Activated CD8-positive, alpha-beta T cell treated with anti-CD3 and anti-CD28 coated beads, Interleukin-2, amount 10 ng/mL, durations not matched to agents 7 days and 5 days (primary cell): ENCODE measurements at regions not wholly inside any gene's neighbourhood (a gene's known extent, or its start where the extent isn't known, plus 50 kb on each side); places are given as distances from the start of the nearest gene placed in this dataset.

Source experiments
- ATAC-seq: fragments of 150-1000 bp; cut with Tn5 transposase; one replicate; pipeline ENCODE4 v1.10.0; 2021; ENCODE audit warnings: moderate library complexity
- CTCF ChIA-PET: fragments of 350-600 bp; sonication (Branson Sonifier 250); formaldehyde crosslinking; loops from one replicate; lab custom pipeline; 2021; ENCODE audit warnings: antibody characterized with exemption; lab: Charles Lee
- POLR2A ChIA-PET: fragments of 350-600 bp; sonication (Branson Sonifier 250); formaldehyde crosslinking; loops from one replicate; lab custom pipeline; 2021; ENCODE audit warnings: antibody characterized with exemption; lab: Charles Lee
- DNase-seq: peaks from one replicate; pipeline ENCODE4 v3.0.0-alpha.2; 2020
- H3K27ac Mint-ChIP-seq: one replicate; pipeline ENCODE4 v1.8.0; 2021; ENCODE audit warnings: mild to moderate bottlenecking, mixed read lengths
- H3K27me3 Mint-ChIP-seq: one replicate; pipeline ENCODE4 v1.8.0; 2021; ENCODE audit warnings: low read depth, mixed read lengths
- H3K36me3 Mint-ChIP-seq: one replicate; pipeline ENCODE4 v1.8.0; 2021; ENCODE audit warnings: low read depth, mixed read lengths
- H3K4me1 Mint-ChIP-seq: one replicate; pipeline ENCODE4 v1.8.0; 2021; ENCODE audit warnings: low read depth, mixed read lengths
- H3K4me3 Mint-ChIP-seq: one replicate; pipeline ENCODE4 v1.8.0; 2021; ENCODE audit warnings: mild to moderate bottlenecking, mixed read lengths
- H3K9me3 Mint-ChIP-seq: one replicate; pipeline ENCODE4 v1.8.0; 2022; ENCODE audit warnings: mixed read lengths; ENCODE audit not compliant: insufficient read depth

DNA sequence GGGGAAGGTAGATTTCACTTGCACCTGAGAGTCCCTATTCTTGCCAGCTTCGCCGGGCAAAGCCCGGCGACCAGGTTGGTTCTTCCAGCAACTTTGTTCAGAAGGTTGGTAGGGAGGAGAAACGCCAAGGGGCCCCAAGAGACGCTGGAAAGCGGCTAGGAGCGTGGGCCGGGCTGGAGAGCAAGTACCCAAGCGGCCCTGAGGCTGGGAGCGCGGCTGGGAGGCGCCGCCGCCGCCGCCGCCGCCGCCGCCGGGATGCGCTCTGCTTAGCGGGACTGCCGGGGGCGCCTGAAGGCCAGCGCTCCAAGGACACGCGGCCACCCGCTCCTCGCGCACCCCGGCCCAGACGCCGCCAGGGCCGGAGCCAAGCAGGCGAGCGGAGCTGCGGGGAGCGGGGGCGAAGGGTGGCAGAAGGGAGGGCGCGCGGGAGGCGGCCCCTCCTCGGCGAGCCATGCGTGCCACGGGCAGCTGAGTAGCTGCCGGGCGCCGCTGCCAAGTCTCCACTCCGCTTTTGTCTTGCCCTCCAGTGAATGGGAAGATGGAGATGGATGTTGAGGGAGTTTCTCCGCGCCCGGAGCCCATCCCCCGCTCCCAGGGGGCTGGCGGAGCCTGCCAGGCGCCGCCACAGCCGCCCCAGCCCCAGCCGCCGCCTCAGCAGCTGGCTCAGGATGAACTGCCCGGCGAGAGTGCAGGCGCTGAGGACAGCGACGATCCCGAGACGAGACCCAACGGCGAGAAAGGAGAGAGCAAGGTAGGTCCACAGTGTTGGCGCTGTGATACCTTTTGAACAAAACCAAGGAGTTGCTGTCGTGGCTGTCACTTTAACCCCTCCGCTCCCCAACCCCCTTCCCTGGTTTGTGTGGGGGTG lies 227.4 kb upstream of the AZI2 start:
- Mint-ChIP-seq H3K4me1 (no peaks in the 10 kb centered on the region), H3K9me3 (no peaks in the 10 kb centered on the region), H3K27ac (no peak overlapping the region), H3K27me3 (peaks cover 43% of the 10 kb centered on the region), H3K36me3 (no peaks in the 10 kb centered on the region), H3K4me3 (no peak overlapping the region)
- no peak for DNase-seq
- ATAC-seq: no peak
- POLR2A ChIA-PET: no interaction called here
- CTCF ChIA-PET: no interaction called here

DNA sequence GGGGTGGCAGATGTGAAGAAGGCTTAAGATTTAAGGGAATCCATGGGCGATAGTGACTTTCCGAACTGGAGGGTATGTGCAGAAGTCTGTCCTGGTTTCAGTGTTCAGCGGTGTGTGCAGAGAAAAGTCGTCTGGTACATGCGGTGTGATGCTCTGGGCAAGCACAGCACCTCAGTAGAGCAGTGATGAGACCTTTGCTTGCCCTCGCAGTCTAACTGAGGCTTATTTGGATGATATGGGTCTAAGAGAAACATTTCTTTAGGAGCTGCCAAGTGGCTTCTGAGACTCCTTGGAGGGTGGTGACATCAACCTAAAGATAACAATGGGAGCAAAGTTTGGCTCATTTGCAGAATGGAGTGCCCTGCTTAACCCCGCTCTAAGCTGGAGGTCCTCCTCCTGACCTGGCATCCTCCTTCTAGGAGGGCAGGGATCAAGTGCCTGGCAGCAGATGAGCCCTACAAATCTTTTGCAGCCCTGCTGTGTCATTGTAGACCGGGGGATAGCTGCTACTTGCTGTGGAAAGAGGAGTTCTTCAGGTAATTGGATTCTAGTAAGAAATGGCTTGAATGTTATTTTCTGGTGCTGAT lies 228.1 kb upstream of the AZI2 start:
- DNase-seq (no peak), ATAC-seq (no peak)
- ChIA-PET CTCF (no interaction called here), POLR2A (no interaction called here)
- Mint-ChIP-seq H3K4me3 (no peak overlapping the region), H3K27me3 (peaks cover 43% of the 10 kb centered on the region), H3K4me1 (no peaks in the 10 kb centered on the region), H3K36me3 (no peaks in the 10 kb centered on the region), H3K27ac (no peak overlapping the region), H3K9me3 (no peaks in the 10 kb centered on the region)

DNA sequence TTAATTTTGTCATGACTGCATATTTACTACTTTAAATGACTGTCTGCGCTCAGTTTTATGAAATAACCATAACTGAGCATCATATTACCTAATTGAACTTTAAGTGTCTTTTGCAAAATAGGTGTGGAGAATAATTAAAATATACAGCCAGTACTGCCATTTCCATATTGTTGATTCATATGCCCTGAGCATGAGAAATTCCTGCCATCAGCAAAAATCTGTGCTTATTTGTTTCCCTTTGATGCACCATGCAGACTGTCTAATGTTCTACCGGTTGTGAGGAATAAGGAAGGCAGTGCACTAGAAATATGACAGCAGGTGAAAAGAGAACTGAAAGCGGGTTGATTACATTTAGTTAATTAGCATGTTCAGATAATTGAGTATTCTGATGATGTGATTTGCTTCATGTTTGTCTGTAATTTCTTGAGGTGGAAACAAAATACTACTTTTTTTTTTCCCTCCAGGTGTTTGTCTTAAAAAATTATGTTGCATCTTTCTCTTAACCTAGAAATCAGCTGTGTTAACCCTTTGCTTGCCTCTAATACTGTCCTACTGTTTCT lies 229.4 kb upstream of the AZI2 start:
- Mint-ChIP-seq H3K4me3 (no peak overlapping the region), H3K36me3 (no peaks in the 10 kb centered on the region), H3K27ac (no peak overlapping the region), H3K4me1 (no peaks in the 10 kb centered on the region), H3K27me3 (peaks cover 43% of the 10 kb centered on the region), H3K9me3 (no peaks in the 10 kb centered on the region)
- ATAC-seq (no peak), DNase-seq (no peak)
- ChIA-PET POLR2A (no interaction called here), CTCF (no interaction called here)

DNA sequence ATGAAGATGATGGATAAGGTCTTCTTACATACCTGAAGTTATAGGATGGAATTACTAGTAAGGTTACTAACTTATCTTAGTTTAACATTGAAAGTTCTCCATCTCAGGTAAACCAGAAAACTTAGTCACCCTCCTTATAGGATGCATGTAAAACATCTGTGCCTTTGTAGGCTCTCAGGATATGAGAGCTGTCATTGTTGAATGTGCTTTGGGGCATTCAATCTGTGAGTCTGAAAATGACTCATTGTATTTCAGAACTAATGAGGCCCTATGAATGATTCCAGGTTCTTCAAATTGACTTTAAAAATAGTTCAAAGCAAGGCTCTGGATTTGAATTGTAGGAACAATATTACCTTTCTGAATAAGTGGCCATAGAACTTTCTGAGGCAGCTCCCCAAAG lies 237.7 kb upstream of the AZI2 start:
- DNase-seq (no peak), ATAC-seq (no peak)
- H3K27me3 Mint-ChIP-seq: no peaks in the 10 kb centered on the region
- H3K9me3 Mint-ChIP-seq: no peaks in the 10 kb centered on the region
- H3K4me1 Mint-ChIP-seq: no peaks in the 10 kb centered on the region
- ChIA-PET CTCF (no interaction called here), POLR2A (no interaction called here)
- H3K27ac Mint-ChIP-seq: no peak overlapping the region
- H3K4me3 Mint-ChIP-seq: no peak overlapping the region
- H3K36me3 Mint-ChIP-seq: no peaks in the 10 kb centered on the region

DNA sequence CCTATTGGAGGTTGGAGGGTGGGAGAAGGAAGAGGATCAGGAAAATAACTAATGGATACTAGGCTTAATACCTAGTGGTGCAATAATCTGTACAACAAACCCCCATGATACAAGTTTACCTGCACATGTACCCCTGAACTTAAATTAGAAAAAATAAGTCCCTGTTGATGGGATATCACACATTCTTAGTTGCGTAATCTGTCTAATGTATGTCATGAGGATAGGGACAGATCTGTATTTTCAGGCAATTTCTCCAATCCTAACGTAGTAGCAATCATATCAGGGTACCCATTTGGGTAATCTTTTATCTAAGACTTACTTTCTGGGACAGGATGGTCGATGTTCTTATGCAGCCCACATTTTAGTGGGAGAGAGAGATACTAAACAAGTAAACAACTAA lies 239.1 kb upstream of the AZI2 start:
- H3K9me3 Mint-ChIP-seq: no peaks in the 10 kb centered on the region
- POLR2A ChIA-PET: no interaction called here

DNA sequence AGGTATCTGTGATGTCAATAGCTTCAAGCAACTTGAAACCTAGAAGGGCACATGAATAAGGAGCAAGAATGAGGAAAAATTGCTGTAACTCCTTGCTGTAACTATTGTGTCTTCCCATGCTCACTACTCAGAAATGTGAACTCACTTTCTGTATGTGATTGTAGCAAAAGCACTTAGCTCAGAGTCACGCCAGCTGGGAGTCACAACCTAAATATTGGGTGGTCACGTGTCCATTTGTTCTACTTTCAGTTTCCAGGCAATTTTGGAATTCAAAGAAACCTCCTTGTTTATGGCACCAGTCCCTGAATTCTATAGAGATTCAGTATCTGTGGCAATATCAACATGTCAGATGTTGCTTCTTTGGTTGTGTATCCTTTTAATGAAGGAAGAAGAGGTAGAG lies 241.6 kb upstream of the AZI2 start:
- Mint-ChIP-seq H3K9me3 (no peaks in the 10 kb centered on the region), H3K4me3 (no peak overlapping the region), H3K27me3 (no peaks in the 10 kb centered on the region), H3K36me3 (no peaks in the 10 kb centered on the region), H3K4me1 (no peaks in the 10 kb centered on the region), H3K27ac (no peak overlapping the region)
- DNase-seq: no peak
- CTCF ChIA-PET: no interaction called here
- ATAC-seq: no peak
- POLR2A ChIA-PET: no interaction called here

More for the DNA sequence above, 239.1 kb upstream of the AZI2 start:
- Mint-ChIP-seq H3K27me3 (no peaks in the 10 kb centered on the region), H3K4me1 (no peaks in the 10 kb centered on the region), H3K36me3 (no peaks in the 10 kb centered on the region), H3K27ac (no peak overlapping the region), H3K4me3 (no peak overlapping the region)
- DNase-seq (no peak), ATAC-seq (no peak)
- CTCF ChIA-PET: no interaction called here

DNA sequence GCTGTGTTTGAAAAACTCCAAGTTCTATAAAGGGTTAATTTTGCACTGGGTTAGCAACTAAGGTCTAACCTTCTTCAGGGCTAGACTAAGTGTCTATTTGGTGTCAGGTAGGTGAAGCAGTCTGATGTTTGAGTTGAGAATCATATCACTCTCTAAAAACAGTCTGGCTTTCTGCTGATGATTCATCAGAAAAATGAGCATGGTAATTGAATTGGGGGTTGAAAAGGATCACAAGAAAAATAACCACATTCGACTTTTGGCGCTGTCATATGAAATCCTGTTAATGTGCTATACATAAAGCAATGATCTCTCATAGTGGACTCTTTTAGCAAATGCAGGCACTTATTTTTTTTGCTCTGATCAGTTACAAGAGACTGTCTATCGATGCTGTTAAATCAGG lies 242.2 kb upstream of the AZI2 start:
- H3K36me3 Mint-ChIP-seq: no peaks in the 10 kb centered on the region
- no peak overlapping the region for H3K4me3 Mint-ChIP-seq
- no peaks in the 10 kb centered on the region for H3K27me3 Mint-ChIP-seq
- no peak overlapping the region for H3K27ac Mint-ChIP-seq
- POLR2A ChIA-PET: no interaction called here
- no peaks in the 10 kb centered on the region for H3K9me3 Mint-ChIP-seq
- DNase-seq (no peak), ATAC-seq (no peak)
- CTCF ChIA-PET: no interaction called here
- H3K4me1 Mint-ChIP-seq: no peaks in the 10 kb centered on the region

DNA sequence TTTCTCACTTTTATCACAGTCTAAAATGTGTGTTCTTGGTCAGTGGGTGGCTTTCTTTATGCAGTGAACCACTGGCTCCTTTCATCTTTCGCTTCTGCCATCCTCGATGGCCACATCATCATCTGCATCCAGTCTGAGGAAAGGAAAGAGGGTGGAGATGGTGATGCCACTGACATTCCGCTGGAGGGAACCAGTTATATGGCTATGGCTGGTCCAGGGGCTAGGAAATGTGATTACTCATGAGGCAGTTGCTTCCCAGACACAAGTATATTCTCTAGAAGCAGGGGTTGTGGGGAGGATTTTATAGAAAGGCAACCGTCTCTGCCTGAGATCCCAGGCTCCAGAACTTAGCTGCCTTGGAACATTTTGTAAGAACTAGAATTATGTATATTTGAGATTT lies 246.7 kb upstream of the AZI2 start:
- no peaks in the 10 kb centered on the region for H3K4me1 Mint-ChIP-seq
- DNase-seq: no peak
- no peak overlapping the region for H3K4me3 Mint-ChIP-seq
- CTCF ChIA-PET: no interaction called here
- no peaks in the 10 kb centered on the region for H3K36me3 Mint-ChIP-seq
- POLR2A ChIA-PET: no interaction called here
- no peaks in the 10 kb centered on the region for H3K9me3 Mint-ChIP-seq
- no peak overlapping the region for H3K27ac Mint-ChIP-seq
- H3K27me3 Mint-ChIP-seq: no peaks in the 10 kb centered on the region
- no peak for ATAC-seq

DNA sequence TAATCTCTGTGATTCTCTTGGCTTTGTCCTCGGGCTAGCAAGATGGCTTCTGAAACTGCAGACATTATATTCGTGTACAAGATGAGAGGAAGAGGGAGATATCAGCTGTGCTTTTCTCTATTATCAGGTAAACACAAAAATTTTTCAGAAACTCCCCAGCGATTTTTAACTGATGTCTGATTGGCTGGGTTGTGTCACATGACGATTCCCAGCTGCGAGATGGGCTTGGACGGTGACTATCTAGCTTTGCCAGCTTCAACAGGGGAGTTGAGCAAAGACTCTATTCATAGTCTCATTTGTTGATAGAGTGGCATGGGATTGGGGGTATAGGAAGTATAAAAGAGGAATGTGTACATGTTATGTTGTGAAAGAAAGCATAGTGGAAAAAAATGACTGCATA lies 248.8 kb upstream of the AZI2 start:
- Mint-ChIP-seq H3K27ac (no peak overlapping the region), H3K9me3 (no peaks in the 10 kb centered on the region), H3K27me3 (no peaks in the 10 kb centered on the region), H3K4me3 (no peak overlapping the region), H3K36me3 (no peaks in the 10 kb centered on the region), H3K4me1 (no peaks in the 10 kb centered on the region)
- ChIA-PET POLR2A (no interaction called here), CTCF (no interaction called here)
- ATAC-seq (no peak), DNase-seq (no peak)

DNA sequence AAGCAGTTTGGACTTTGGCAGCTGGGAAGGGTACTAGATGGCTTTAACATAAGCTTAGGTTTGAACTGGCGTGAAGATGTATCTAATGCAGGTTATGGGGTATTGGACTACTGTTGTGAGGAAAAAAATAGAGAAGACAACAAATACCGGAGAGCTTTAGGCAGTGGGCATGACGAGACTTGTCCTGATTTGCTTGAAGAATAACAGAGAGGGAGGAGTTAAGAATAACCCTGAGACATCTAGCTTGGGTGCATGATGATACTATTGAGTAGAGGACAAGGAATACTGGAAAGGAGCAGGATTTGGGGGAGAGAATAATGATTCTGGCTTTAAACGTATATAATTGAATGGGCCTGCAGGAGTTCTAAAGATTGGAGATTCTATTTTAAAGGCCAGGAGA lies 249.5 kb upstream of the AZI2 start:
- Mint-ChIP-seq H3K4me1 (no peaks in the 10 kb centered on the region), H3K27ac (no peak overlapping the region), H3K4me3 (no peak overlapping the region), H3K36me3 (no peaks in the 10 kb centered on the region), H3K9me3 (no peaks in the 10 kb centered on the region), H3K27me3 (no peaks in the 10 kb centered on the region)
- DNase-seq (no peak), ATAC-seq (no peak)
- ChIA-PET POLR2A (no interaction called here), CTCF (no interaction called here)

DNA sequence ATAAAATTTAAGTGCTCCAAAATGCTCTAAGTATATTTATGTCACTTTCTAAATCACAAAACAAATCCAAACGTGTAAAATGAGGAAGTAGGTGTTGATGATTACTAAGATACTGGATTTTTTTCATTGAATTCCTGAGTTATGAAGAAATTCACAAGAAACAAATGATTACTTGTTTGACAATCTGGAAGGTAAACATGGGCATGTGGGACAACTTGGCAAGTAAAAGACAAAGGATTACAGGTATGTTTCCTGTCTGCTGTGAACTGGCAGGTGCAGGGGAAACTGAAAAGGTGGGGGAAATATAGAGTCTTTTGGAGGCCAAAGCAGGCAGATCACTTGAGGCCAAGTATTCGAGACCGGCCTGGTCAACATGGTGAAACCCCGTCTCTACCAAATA lies 252.7 kb upstream of the AZI2 start:
- DNase-seq (no peak), ATAC-seq (no peak)
- ChIA-PET CTCF (no interaction called here), POLR2A (no interaction called here)
- Mint-ChIP-seq H3K36me3 (no peaks in the 10 kb centered on the region), H3K27ac (no peak overlapping the region), H3K4me1 (no peaks in the 10 kb centered on the region), H3K4me3 (no peak overlapping the region), H3K27me3 (no peaks in the 10 kb centered on the region), H3K9me3 (no peaks in the 10 kb centered on the region)

DNA sequence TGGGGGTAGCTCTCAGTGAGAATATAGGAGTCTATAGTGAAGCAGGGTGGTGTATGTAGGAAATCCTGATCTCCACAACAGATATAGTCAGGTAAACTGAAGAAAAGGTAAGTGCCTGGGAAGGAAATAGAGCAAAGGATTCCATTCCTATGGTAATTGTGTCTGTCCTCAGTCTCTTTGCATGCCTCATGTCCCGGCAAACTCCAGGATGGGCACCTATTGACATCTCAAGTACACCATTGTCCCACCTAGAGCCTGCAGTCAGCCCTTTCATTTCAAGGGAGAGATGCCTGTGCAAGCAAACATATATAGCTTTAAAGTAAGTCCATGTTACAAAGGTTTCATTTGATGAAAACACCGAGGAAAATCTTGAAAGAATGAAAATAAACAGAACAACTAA lies 257.7 kb upstream of the AZI2 start:
- Mint-ChIP-seq H3K27ac (no peak overlapping the region), H3K4me3 (no peak overlapping the region), H3K27me3 (no peaks in the 10 kb centered on the region), H3K36me3 (no peaks in the 10 kb centered on the region), H3K4me1 (no peaks in the 10 kb centered on the region), H3K9me3 (no peaks in the 10 kb centered on the region)
- ChIA-PET POLR2A (no interaction called here), CTCF (no interaction called here)
- no peak for ATAC-seq
- no peak for DNase-seq
